IMR-90 (cell line): ENCODE measurements at regions not wholly inside any gene's neighbourhood (a gene's known extent, or its start where the extent isn't known, plus 50 kb on each side); places are given as distances from the start of the nearest gene placed in this dataset.
"Not testable (repeated sequence)": the region's sequence is repeated elsewhere in the genome, so short reads cannot be mapped to it uniquely, and the experiment has no call there.

Experiments used
- ATAC-seq: fragments of 200-7000 bp; cut with Tn5 transposase; 2 replicates; pipeline ENCODE4 v1.9.1; 2020; ENCODE audit warnings: low read depth, mild to moderate bottlenecking, moderate library complexity
- BruUV-seq: library from RNA; stranded (reverse); fragments of 400-500 nt; replicated peaks from 2 replicates; lab custom pipeline; 2021; lab: Mats Ljungman, UMichigan
- CTCF ChIA-PET: fragments of 300-600 bp; formaldehyde crosslinking; extraction: SDS; loops from one replicate; lab custom pipeline; 2021; ENCODE audit warnings: antibody characterized with exemption; lab: Yijun Ruan, JAX
- POLR2A ChIA-PET: fragments of 300-600 bp; sonication (Branson Sonifier 250); formaldehyde crosslinking; loops from one replicate; lab custom pipeline; 2022; ENCODE audit warnings: antibody characterized with exemption; ENCODE audit not compliant: unreplicated experiment; lab: Charles Lee
- DNase-seq: peaks from one replicate; pipeline ENCODE4 v3.0.0; 2013
- H2AFZ ChIP-seq: replicated peaks from 2 replicates; pipeline ENCODE3; 2013; ENCODE audit warnings: low read length, mild to moderate bottlenecking; ENCODE audit not compliant: poor library complexity
- H2AK5ac ChIP-seq: 2 replicates; pipeline ENCODE4 v1.6.1; 2013; ENCODE audit warnings: low read depth, low read length, inconsistent platforms
- H2AK9ac ChIP-seq: replicated peaks from 2 replicates; pipeline ENCODE3; 2013; ENCODE audit warnings: mild to moderate bottlenecking, low read depth, low read length, moderate library complexity; ENCODE audit not compliant: poor library complexity
- H2BK120ac ChIP-seq: 2 replicates; pipeline ENCODE4 v1.6.1; 2013; ENCODE audit warnings: low read depth, low read length, inconsistent platforms
- H2BK15ac ChIP-seq: 3 replicates; pipeline ENCODE4 v1.6.1; 2013; ENCODE audit warnings: low read depth, low read length, inconsistent platforms
- H2BK20ac ChIP-seq: 2 replicates; pipeline ENCODE4 v1.6.1; 2013; ENCODE audit warnings: low read depth, mild to moderate bottlenecking, inconsistent platforms, low read length, moderate library complexity
- H2BK5ac ChIP-seq: 2 replicates; pipeline ENCODE4 v1.6.1; 2013; ENCODE audit warnings: mild to moderate bottlenecking, low read depth, low read length, inconsistent platforms; ENCODE audit not compliant: poor library complexity, severe bottlenecking
- H3K14ac ChIP-seq: replicated peaks from 2 replicates; pipeline ENCODE4 v1.6.1; 2013; ENCODE audit warnings: low read depth, low read length, inconsistent platforms
- H3K18ac ChIP-seq: 2 replicates; pipeline ENCODE4 v1.6.1; 2013; ENCODE audit warnings: low read depth, low read length, control low read depth
- H3K23ac ChIP-seq: 2 replicates; pipeline ENCODE4 v1.6.1; 2013; ENCODE audit warnings: low read depth, low read length, inconsistent platforms
- H3K27ac ChIP-seq: 2 replicates; pipeline ENCODE4 v1.5.1; 2013; ENCODE audit warnings: mild to moderate bottlenecking, control low read depth, low read length; ENCODE audit not compliant: insufficient read depth
- H3K27me3 ChIP-seq: 2 replicates; pipeline ENCODE4 v1.6.1; 2013; ENCODE audit warnings: low read length; ENCODE audit not compliant: control insufficient read depth, insufficient read depth
- H3K36me3 ChIP-seq: 2 replicates; pipeline ENCODE4 v1.6.1; 2013; ENCODE audit warnings: low read length, mixed read lengths; ENCODE audit not compliant: control insufficient read depth, insufficient read depth
- H3K4ac ChIP-seq: 2 replicates; pipeline ENCODE4 v1.6.1; 2013; ENCODE audit warnings: low read depth, low read length, inconsistent platforms
- H3K4me1 ChIP-seq: 2 replicates; pipeline ENCODE4 v1.6.1; 2013; ENCODE audit warnings: low read length, mixed read lengths; ENCODE audit not compliant: control insufficient read depth, insufficient read depth
- H3K4me2 ChIP-seq: 2 replicates; pipeline ENCODE4 v1.6.1; 2013; ENCODE audit warnings: low read depth, mild to moderate bottlenecking, control low read depth, low read length, moderate library complexity
- H3K4me3 ChIP-seq: 2 replicates; pipeline ENCODE4 v1.5.1; 2013; ENCODE audit warnings: low read depth, mild to moderate bottlenecking, control low read depth, low read length, moderate library complexity; ENCODE audit not compliant: insufficient read depth
- H3K56ac ChIP-seq: 2 replicates; pipeline ENCODE4 v1.6.1; 2013; ENCODE audit warnings: low read length, inconsistent platforms; ENCODE audit not compliant: insufficient read depth; ENCODE audit errors: extremely low read depth
- H3K79me1 ChIP-seq, 2 experiments: 2 replicates each; pipeline ENCODE4 v1.6.1; 2013; ENCODE audit warnings: low read length in 2 of 2, inconsistent platforms in 1 of 2, low read depth in 1 of 2
- H3K9ac ChIP-seq: 2 replicates; pipeline ENCODE4 v1.6.1; 2013; ENCODE audit warnings: low read depth, low read length, control low read depth
- H3K9me1 ChIP-seq: 2 replicates; pipeline ENCODE4 v1.6.1; 2013; ENCODE audit warnings: low read length, inconsistent platforms; ENCODE audit not compliant: insufficient read depth
- H3K9me3 ChIP-seq: 2 replicates; pipeline ENCODE4 v1.6.1; 2013; ENCODE audit warnings: low read length; ENCODE audit not compliant: control insufficient read depth, insufficient read depth
- H4K20me1 ChIP-seq: 2 replicates; pipeline ENCODE4 v1.6.1; 2013; ENCODE audit warnings: low read length, inconsistent platforms; ENCODE audit not compliant: insufficient read depth
- H4K5ac ChIP-seq: 2 replicates; pipeline ENCODE4 v1.6.1; 2013; ENCODE audit warnings: mild to moderate bottlenecking, low read depth, low read length, control low read depth
- H4K8ac ChIP-seq, 2 experiments: 2 replicates each; pipeline ENCODE4 v1.6.1; 2013; ENCODE audit warnings: low read depth in 2 of 2, low read length in 2 of 2, control low read depth in 1 of 2, inconsistent platforms in 1 of 2
- H4K91ac ChIP-seq: 2 replicates; pipeline ENCODE4 v1.6.1; 2013; ENCODE audit warnings: low read depth, low read length, inconsistent platforms; ENCODE audit not compliant: insufficient read depth
- WGBS, 2 experiments: methylation state at CpG; one replicate each; pipeline versions ENCODE4 v1.1.5 to v1.1.7; 2013; ENCODE audit warnings: missing lambda C conversion rate in 2 of 2; ENCODE audit not compliant: insufficient read length in 1 of 2; ENCODE audit errors: extremely low coverage in 2 of 2; 5-methylcytosine and 5-hydroxymethylcytosine counted together
- dilution Hi-C: fragments of 300-500 bp; cut with HindIII; formaldehyde crosslinking; loops from one replicate; pipeline ENCODE4 v1.14.3; 2018; ENCODE audit warnings: low sequenced_read_pairs; ENCODE audit not compliant: unreplicated experiment
- in situ Hi-C: fragments of 300-500 bp; cut with MboI; formaldehyde crosslinking; loops from 3 replicates; pipeline ENCODE4 v1.14.3; 2019; ENCODE audit warnings: low sequenced_read_pairs, inconsistent platforms, mixed read lengths
- intact Hi-C: fragments of 100-400 bp; cut with micrococcal nuclease; formaldehyde crosslinking; loops from 2 replicates; pipeline ENCODE4 v1.10.0; 2022

DNA sequence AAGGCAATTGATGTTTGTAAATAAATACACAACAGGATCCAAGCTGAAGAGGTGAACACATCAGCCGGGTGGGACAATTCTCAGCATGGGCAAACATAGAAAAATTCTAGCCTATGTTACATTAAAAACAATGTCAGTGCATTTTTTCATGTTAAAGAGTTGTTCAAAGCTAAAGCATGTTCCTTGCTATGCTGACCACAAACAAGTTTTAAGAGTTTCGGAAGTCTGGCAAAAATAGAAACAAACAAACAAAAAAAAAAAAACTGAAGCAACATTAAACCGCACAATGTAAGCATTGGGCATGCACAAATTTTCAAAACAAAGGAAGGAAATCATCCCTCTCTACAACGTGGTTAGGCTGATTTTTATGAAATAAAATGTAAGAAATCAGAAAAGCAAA, 185.8 kb downstream of the FOXD4L6 start:
- H3K56ac ChIP-seq, H3K18ac ChIP-seq, H3K23ac ChIP-seq, DNase-seq, H2BK15ac ChIP-seq, BruUV-seq, H2BK120ac ChIP-seq, H4K5ac ChIP-seq, H3K9me1 ChIP-seq, H3K4me1 ChIP-seq, H4K91ac ChIP-seq, H4K20me1 ChIP-seq, POLR2A ChIA-PET, H3K9ac ChIP-seq, H3K27me3 ChIP-seq, H2BK5ac ChIP-seq, H3K79me1 ChIP-seq, H3K4me3 ChIP-seq, H3K14ac ChIP-seq, H3K9me3 ChIP-seq, intact Hi-C loops, H4K8ac ChIP-seq, dilution Hi-C loops, H3K4ac ChIP-seq, H3K36me3 ChIP-seq, CTCF ChIA-PET, H2BK20ac ChIP-seq, H3K27ac ChIP-seq, in situ Hi-C loops, H2AK5ac ChIP-seq, H2AK9ac ChIP-seq, ATAC-seq, H2AFZ ChIP-seq, H3K4me2 ChIP-seq: not testable (repeated sequence)
- no CpG with 5 or more reads among the region's 4 CpGs for WGBS, 2 experiments

DNA sequence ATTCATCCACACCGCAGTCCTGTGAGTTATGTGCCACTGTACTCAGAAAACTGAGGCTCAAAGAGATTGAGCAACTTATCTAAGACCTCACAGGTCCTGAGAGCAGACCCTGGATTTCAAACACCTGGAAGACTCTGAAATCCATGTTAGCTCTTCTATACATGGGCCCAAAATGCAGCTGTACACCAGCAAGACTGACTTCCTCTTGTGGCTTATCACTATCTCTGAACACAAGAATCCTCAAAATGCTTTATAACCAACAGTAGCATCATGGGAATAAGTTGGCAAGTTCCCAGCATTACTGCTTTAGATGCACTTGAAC, 188.6 kb downstream of the FOXD4L6 start:
- H2AFZ ChIP-seq, H3K4me1 ChIP-seq, in situ Hi-C loops, H3K27me3 ChIP-seq, H2BK15ac ChIP-seq, BruUV-seq, H3K79me1 ChIP-seq, DNase-seq, H4K20me1 ChIP-seq, H4K91ac ChIP-seq, H3K36me3 ChIP-seq, H2BK120ac ChIP-seq, H3K18ac ChIP-seq, H3K9me1 ChIP-seq, H4K5ac ChIP-seq, H3K27ac ChIP-seq, H3K4ac ChIP-seq, H3K4me3 ChIP-seq, H3K9ac ChIP-seq, ATAC-seq, intact Hi-C loops, H2AK9ac ChIP-seq, H2BK20ac ChIP-seq, H3K14ac ChIP-seq, H2BK5ac ChIP-seq, POLR2A ChIA-PET, H2AK5ac ChIP-seq, H3K9me3 ChIP-seq, H3K23ac ChIP-seq, H4K8ac ChIP-seq, H3K4me2 ChIP-seq, CTCF ChIA-PET, dilution Hi-C loops, H3K56ac ChIP-seq: not testable (repeated sequence)
- no CpG with 5 or more reads among the region's 1 CpG for WGBS, 2 experiments
